Activated CD4-positive, alpha-beta memory T cell treated with anti-CD3 and anti-CD28 coated beads, Interleukin-2, amount 10 ng/mL, durations not matched to agents 7 days and 5 days (primary cell): ENCODE measurements at regions not wholly inside any gene's neighbourhood (a gene's known extent, or its start where the extent isn't known, plus 50 kb on each side); places are given as distances from the start of the nearest gene placed in this dataset.

ENCODE experiments used
- CTCF ChIA-PET: fragments of 350-600 bp; sonication (Branson Sonifier 250); formaldehyde crosslinking; loops from one replicate; lab custom pipeline; 2021; ENCODE audit warnings: antibody characterized with exemption, inconsistent platforms; lab: Charles Lee
- POLR2A ChIA-PET: fragments of 350-600 bp; sonication (Branson Sonifier 250); formaldehyde crosslinking; loops from one replicate; lab custom pipeline; 2021; ENCODE audit warnings: antibody characterized with exemption; lab: Charles Lee
- DNase-seq: peaks from one replicate; pipeline ENCODE4 v3.0.0-alpha.2; 2020
- H3K27ac Mint-ChIP-seq: one replicate; pipeline ENCODE4 v1.8.0; 2021; ENCODE audit warnings: mild to moderate bottlenecking, mixed read lengths
- H3K27me3 Mint-ChIP-seq: one replicate; pipeline ENCODE4 v1.8.0; 2021; ENCODE audit warnings: mixed read lengths
- H3K36me3 Mint-ChIP-seq: one replicate; pipeline ENCODE4 v1.8.0; 2021; ENCODE audit warnings: low read depth, mixed read lengths
- H3K4me1 Mint-ChIP-seq: one replicate; pipeline ENCODE4 v1.8.0; 2021; ENCODE audit warnings: mixed read lengths
- H3K4me3 Mint-ChIP-seq: one replicate; pipeline ENCODE4 v1.8.0; 2021; ENCODE audit warnings: mild to moderate bottlenecking, mixed read lengths
- H3K9me3 Mint-ChIP-seq: one replicate; pipeline ENCODE4 v1.8.0; 2021; ENCODE audit warnings: mixed read lengths

DNA sequence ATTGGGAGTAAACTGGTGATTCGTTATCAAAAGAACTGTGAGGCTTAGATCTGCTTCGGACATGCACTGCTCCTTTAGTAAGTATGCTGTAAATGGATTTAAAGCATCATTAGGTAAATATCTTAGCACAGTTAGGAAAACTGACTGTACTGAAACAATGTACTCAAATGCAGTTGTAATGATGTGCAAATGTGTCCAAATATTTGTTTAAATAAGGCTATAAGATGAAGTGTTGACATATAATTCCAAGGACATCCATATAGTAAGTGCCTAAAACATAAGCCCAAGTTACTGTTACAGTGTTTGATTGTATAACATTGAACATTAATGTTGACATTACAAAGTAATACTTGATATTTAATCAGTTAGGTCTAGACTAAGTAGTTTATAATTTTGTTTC is 512.5 kb upstream of the CDH18 start:
- CTCF ChIA-PET: no interaction called here
- Mint-ChIP-seq H3K9me3 (no peaks in the 10 kb centered on the region), H3K36me3 (no peaks in the 10 kb centered on the region), H3K27me3 (no peaks in the 10 kb centered on the region), H3K4me1 (no peaks in the 10 kb centered on the region), H3K27ac (no peak overlapping the region), H3K4me3 (no peak overlapping the region)
- POLR2A ChIA-PET: no interaction called here
- DNase-seq: no peak

DNA sequence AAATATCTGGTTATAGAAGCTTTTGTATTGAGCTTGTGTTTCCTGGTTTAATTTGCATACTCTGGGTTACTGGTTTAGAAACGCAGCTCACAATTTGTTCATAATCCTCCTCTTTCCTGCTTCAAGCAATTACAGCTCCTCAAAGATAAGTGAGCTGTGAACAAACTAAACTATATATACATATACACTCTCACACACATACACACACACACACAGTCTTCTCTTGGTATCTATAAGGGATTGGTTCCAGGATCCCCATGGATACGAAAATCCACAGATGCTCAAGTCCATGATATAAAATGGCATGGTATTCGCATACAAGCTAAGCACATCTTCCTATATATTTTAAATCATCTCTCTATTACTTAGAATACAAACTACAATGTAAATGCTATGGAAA is 510.9 kb upstream of the CDH18 start:
- no peaks in the 10 kb centered on the region for H3K27me3 Mint-ChIP-seq
- no peak overlapping the region for H3K27ac Mint-ChIP-seq
- CTCF ChIA-PET: no interaction called here
- H3K36me3 Mint-ChIP-seq: no peaks in the 10 kb centered on the region
- no peak overlapping the region for H3K4me3 Mint-ChIP-seq
- H3K9me3 Mint-ChIP-seq: peaks cover 2% of the 10 kb centered on the region
- no peaks in the 10 kb centered on the region for H3K4me1 Mint-ChIP-seq
- DNase-seq: no peak
- POLR2A ChIA-PET: no interaction called here

DNA sequence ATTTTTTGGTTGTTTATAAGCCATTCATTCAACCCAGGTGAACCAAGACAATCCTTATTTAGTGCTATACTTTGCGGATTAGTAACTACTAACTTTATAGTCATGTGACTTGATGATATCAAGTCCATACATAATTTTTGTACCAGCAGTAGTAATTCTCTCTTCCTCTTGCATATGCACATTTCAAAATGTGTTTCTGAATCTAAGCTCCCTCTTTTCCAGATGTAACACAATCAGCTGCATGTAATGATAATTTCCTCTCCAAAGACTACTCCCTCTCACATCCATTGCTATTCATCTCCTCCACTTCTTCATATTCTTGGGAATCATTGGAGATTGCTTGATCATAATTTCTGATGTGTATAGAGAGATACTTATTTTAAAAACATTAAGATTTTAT is 510.1 kb upstream of the CDH18 start:
- Mint-ChIP-seq H3K36me3 (no peaks in the 10 kb centered on the region), H3K27ac (no peak overlapping the region), H3K27me3 (no peaks in the 10 kb centered on the region), H3K4me3 (no peak overlapping the region), H3K9me3 (peaks cover 2% of the 10 kb centered on the region), H3K4me1 (no peaks in the 10 kb centered on the region)
- ChIA-PET CTCF (no interaction called here), POLR2A (no interaction called here)
- DNase-seq: no peak

DNA sequence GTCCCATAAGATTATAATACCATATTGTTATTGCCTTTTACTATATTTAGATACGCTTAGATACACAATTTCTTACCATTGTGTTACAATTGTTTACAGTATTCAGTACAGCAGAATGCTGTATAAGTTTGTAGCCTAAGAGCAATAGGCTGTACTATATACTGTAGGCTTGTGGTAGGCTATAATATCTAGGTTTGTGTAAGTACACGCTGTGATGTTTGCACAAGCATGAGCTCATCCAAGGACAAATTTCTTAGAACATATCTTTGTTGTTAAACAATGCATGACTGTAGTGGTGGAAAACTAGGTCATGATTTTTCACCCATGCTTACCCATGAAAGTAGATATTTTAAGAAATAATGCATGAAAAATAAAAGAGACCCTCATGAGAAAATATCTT is 509.4 kb upstream of the CDH18 start:
- no peaks in the 10 kb centered on the region for H3K4me1 Mint-ChIP-seq
- H3K27ac Mint-ChIP-seq: no peak overlapping the region
- DNase-seq: no peak
- H3K4me3 Mint-ChIP-seq: no peak overlapping the region
- H3K36me3 Mint-ChIP-seq: no peaks in the 10 kb centered on the region
- POLR2A ChIA-PET: no interaction called here
- peaks cover 2% of the 10 kb centered on the region for H3K9me3 Mint-ChIP-seq
- CTCF ChIA-PET: no interaction called here
- no peaks in the 10 kb centered on the region for H3K27me3 Mint-ChIP-seq

DNA sequence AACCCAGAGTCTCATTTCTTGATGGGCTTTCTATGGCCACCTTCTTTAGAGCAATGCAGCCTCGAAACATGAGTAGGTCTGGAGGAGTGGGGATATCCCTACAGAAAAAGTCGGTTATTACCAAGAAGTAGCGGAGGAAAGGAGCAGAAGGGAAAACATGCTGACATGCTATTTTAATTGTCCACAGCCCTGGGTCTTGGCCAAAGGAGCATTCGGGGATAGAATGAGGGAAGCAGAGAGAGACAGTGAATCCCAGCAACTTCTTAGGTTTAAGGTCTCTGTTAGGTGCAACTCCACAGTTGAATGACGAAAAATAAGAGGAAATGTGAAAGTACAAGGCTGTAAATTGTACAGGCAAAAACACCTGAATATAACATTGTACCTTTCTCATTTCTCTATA is 506.7 kb upstream of the CDH18 start:
- no peaks in the 10 kb centered on the region for H3K27me3 Mint-ChIP-seq
- CTCF ChIA-PET: no interaction called here
- no peak overlapping the region for H3K27ac Mint-ChIP-seq
- no peak for DNase-seq
- H3K36me3 Mint-ChIP-seq: no peaks in the 10 kb centered on the region
- no peak overlapping the region for H3K4me3 Mint-ChIP-seq
- H3K4me1 Mint-ChIP-seq: no peaks in the 10 kb centered on the region
- POLR2A ChIA-PET: no interaction called here
- H3K9me3 Mint-ChIP-seq: peaks cover 2% of the 10 kb centered on the region

DNA sequence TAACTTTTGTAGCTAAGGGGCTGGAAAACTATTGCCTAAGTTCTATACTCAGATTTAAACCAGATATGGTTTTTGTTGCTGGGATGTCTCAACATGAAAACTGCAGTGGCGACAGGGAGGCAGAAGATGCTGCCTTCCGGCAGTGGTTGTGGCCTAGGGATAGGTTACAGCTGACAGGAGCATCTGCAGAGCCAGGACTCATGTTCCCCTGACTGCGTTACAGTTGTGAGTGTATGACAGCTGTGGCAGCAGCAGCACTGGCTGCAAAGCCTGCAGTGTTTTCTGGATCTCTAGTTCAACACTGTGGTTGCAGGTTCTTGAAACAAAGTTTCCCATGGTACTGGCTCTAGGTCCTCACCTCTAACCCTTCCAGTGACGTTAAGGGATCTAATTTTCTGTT is 498.8 kb upstream of the CDH18 start:
- Mint-ChIP-seq H3K4me1 (no peaks in the 10 kb centered on the region), H3K36me3 (no peaks in the 10 kb centered on the region), H3K27ac (no peak overlapping the region), H3K27me3 (no peaks in the 10 kb centered on the region), H3K4me3 (no peak overlapping the region), H3K9me3 (no peaks in the 10 kb centered on the region)
- POLR2A ChIA-PET: no interaction called here
- CTCF ChIA-PET: no interaction called here
- DNase-seq: no peak

DNA sequence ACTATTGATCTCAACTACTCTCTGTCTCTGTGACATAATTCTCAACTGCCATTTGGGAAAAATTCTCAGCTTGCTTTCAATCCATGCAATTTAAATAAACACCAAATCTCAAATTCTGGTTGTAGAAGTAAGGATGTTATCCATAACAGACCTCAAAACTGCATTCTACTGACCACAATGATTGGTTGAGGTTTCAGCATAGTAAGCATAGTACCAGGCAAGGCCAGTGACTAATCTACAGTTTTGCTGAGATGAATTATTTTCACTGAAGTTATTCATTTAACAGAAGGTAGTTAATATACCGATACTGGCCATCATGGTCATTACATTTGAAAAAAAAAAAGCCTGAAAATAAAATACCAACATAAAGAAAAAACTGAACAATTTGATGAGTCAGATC is 488.0 kb upstream of the CDH18 start:
- DNase-seq: no peak
- no peak overlapping the region for H3K27ac Mint-ChIP-seq
- ChIA-PET POLR2A (no interaction called here), CTCF (no interaction called here)
- H3K36me3 Mint-ChIP-seq: no peaks in the 10 kb centered on the region
- H3K4me1 Mint-ChIP-seq: no peaks in the 10 kb centered on the region
- H3K9me3 Mint-ChIP-seq: peaks cover 16% of the 10 kb centered on the region
- no peak overlapping the region for H3K4me3 Mint-ChIP-seq
- H3K27me3 Mint-ChIP-seq: no peaks in the 10 kb centered on the region

DNA sequence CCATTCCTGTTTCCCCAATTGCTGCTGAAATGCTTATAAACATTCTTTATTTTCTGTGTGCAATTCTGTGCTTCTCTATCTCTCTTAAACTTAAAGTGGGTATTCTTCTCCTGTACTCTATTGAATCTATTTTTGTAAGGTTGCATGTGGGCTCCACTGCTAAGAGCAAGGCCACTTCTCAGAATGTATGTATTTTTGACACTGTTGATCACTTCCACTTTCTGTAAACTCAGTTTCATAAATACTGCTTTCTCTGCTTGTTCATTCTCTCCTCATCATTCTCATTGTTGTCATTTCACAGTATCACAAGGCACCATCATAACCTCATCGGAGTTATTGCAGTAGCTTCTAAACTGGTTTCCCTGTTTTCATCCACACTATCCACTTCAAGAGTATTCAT is 483.0 kb upstream of the CDH18 start:
- Mint-ChIP-seq H3K27ac (no peak overlapping the region), H3K9me3 (no peaks in the 10 kb centered on the region), H3K27me3 (no peaks in the 10 kb centered on the region), H3K36me3 (no peaks in the 10 kb centered on the region), H3K4me3 (no peak overlapping the region), H3K4me1 (no peaks in the 10 kb centered on the region)
- DNase-seq: no peak
- ChIA-PET CTCF (no interaction called here), POLR2A (no interaction called here)

DNA sequence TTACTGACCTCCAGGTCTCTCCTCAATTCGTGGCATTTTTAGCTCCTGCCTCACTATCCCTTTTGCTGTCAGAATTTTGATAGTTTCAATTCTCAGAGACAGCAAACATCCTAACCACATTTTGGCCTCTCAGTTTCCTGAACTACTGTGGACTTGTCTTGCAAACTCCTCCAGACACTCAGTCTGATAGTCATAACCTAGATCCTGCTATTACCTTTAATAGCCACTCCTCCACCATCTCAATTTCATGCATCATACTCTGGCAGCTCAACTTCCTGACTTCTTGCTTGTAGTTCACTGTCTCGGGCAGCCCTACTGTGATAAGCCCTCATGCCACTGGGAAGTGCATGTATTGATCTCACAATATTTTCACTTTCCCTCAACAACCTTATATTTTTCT is 481.8 kb upstream of the CDH18 start:
- POLR2A ChIA-PET: no interaction called here
- H3K4me1 Mint-ChIP-seq: no peaks in the 10 kb centered on the region
- no peaks in the 10 kb centered on the region for H3K36me3 Mint-ChIP-seq
- no peaks in the 10 kb centered on the region for H3K27me3 Mint-ChIP-seq
- no peaks in the 10 kb centered on the region for H3K9me3 Mint-ChIP-seq
- no peak overlapping the region for H3K4me3 Mint-ChIP-seq
- H3K27ac Mint-ChIP-seq: no peak overlapping the region
- DNase-seq: no peak
- CTCF ChIA-PET: no interaction called here

DNA sequence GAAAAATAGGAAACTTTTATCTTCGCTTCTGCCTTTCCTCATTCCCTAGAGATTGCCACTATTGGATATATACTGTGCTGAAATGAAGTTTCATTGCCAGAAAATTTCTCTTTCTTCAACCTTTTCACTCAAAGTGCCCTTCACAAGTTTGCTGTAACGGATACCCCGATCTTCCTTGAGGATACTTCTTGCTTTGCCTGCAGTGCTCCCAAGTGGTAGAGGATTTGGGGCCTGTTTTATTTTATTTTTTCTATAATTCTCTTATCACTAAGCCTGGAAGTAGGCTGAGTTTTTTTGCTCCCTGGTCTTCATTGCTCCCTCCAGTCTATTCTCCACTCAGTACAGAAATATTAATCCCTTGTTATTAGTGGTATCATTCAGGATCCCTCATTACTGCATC is 481.4 kb upstream of the CDH18 start:
- no peaks in the 10 kb centered on the region for H3K27me3 Mint-ChIP-seq
- ChIA-PET CTCF (no interaction called here), POLR2A (no interaction called here)
- no peak for DNase-seq
- no peak overlapping the region for H3K4me3 Mint-ChIP-seq
- no peaks in the 10 kb centered on the region for H3K4me1 Mint-ChIP-seq
- no peak overlapping the region for H3K27ac Mint-ChIP-seq
- H3K9me3 Mint-ChIP-seq: peaks cover under 1% of the 10 kb centered on the region
- no peaks in the 10 kb centered on the region for H3K36me3 Mint-ChIP-seq

DNA sequence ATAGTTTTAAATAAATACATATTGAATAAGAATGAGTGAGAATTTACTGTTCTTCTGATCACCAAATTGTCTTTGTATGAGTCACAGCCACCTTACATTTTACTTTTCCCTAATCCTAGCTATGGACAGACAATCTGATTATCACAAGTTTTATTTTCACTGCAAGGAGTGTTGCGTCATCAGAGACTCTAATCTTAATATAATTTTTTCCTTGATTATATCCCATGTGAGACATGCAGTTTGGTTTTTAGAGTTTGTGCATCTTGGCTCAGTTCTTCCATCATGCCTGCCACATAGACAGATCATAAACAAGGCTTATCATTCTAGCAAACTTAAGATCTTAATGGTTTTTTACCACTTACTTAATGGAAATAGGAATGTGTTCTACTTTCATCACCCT is 478.5 kb upstream of the CDH18 start:
- Mint-ChIP-seq H3K27me3 (no peaks in the 10 kb centered on the region), H3K4me3 (no peak overlapping the region), H3K4me1 (no peaks in the 10 kb centered on the region), H3K27ac (no peak overlapping the region), H3K36me3 (no peaks in the 10 kb centered on the region), H3K9me3 (peaks cover 4% of the 10 kb centered on the region)
- POLR2A ChIA-PET: no interaction called here
- CTCF ChIA-PET: no interaction called here
- no peak for DNase-seq

DNA sequence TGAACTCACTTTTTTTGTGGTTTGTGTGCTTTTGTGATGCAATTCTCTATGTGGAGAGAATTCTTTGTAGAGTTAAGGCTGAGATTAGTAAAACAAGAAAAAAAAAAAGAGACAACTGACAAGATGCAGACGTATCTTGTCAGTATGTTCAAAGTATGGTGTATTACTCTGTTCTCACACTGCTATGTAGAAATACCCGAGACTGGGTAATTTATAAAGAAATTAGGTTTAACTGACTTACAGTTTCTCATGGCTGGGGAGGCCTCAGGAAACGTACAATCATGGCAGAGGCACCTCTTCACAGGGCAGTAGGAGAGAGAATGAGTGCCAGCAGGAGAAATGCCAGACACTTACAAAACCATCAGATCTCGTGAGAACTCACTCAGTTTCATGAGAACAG is 475.2 kb upstream of the CDH18 start:
- Mint-ChIP-seq H3K9me3 (peaks cover 4% of the 10 kb centered on the region), H3K4me3 (no peak overlapping the region), H3K27ac (no peak overlapping the region), H3K4me1 (no peaks in the 10 kb centered on the region), H3K27me3 (no peaks in the 10 kb centered on the region), H3K36me3 (no peaks in the 10 kb centered on the region)
- ChIA-PET CTCF (no interaction called here), POLR2A (no interaction called here)
- no peak for DNase-seq

DNA sequence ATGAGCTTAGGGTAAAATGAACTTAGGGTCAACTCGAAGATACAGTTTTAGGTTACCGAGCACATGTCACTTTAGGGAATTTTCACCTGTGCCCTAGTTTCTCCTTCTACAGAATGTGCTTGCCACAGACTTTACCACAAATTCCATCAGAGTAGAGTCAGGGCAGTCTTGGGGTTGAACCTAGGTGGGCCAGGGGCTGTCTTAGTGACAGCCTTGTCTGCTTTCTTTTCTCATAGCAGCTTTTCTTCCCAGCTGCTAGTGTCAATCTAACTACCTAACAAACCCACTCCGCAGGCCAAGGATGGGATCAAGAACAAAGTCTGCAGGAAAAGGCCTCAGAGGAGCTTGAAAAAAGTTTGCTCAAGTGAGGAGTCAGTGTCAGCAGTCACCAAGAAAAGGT is 458.1 kb upstream of the CDH18 start:
- Mint-ChIP-seq H3K27me3 (no peaks in the 10 kb centered on the region), H3K9me3 (peaks cover 11% of the 10 kb centered on the region), H3K4me1 (no peaks in the 10 kb centered on the region), H3K4me3 (no peak overlapping the region), H3K36me3 (no peaks in the 10 kb centered on the region), H3K27ac (no peak overlapping the region)
- CTCF ChIA-PET: no interaction called here
- DNase-seq: no peak
- POLR2A ChIA-PET: no interaction called here

DNA sequence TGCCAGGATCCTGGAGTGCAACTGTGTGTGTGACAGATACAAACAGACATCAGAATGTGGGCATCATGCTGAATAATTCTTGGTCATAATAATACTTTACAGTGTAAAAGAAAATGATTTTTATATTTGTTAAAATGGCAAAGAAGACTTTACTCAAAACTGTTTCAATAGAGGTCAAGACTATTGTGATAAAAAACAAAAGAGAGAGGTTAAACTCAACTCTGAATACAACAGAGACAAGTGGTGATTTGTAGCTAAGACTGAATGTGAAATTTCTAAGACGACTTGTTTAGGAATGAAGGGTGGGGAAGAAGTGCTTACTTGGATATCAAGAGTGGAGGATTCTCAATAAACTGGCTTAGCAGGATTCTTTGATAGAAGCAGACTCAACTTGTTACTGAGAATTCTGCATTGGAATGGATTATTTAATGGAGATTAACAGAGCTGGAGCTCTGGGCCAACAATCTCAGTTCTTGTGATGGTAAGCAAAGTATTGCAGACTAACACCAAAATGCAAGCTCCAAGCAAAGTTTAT is 457.4 kb upstream of the CDH18 start:
- Mint-ChIP-seq H3K27me3 (no peaks in the 10 kb centered on the region), H3K36me3 (no peaks in the 10 kb centered on the region), H3K9me3 (peaks cover 8% of the 10 kb centered on the region), H3K4me1 (no peaks in the 10 kb centered on the region), H3K27ac (no peak overlapping the region), H3K4me3 (no peak overlapping the region)
- DNase-seq: no peak
- ChIA-PET CTCF (no interaction called here), POLR2A (no interaction called here)

DNA sequence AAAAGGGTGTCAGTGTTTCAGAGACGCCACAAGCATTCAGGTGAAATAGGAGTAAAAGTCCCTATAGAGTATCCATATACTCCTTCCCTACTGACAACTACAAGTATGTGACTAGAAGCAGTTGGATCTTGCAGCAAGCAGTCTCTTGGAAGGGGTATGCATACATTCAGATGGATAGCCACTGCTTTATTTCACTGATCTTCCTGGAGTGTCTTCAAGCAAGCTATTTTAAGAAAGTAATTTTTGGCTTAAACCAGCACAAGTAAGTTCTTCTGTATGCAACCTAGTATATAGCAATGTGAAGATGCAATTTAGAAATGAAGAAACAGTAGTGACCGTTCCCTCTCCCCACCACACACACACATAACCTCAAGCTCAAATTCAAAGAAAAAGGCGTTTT is 446.8 kb upstream of the CDH18 start:
- Mint-ChIP-seq H3K27ac (no peak overlapping the region), H3K27me3 (no peaks in the 10 kb centered on the region), H3K4me1 (no peaks in the 10 kb centered on the region), H3K4me3 (no peak overlapping the region), H3K36me3 (no peaks in the 10 kb centered on the region), H3K9me3 (peaks cover 4% of the 10 kb centered on the region)
- POLR2A ChIA-PET: no interaction called here
- CTCF ChIA-PET: no interaction called here
- DNase-seq: no peak
